ENCODE measurements at regions not wholly inside any gene's neighbourhood (a gene's known extent, or its start where the extent isn't known, plus 50 kb on each side); places are given as distances from the start of the nearest gene placed in this dataset.

- no peak for TF ChIP-seq CTCF (IDR thresholded peaks at IDR 0.05; ENCODE audit: borderline replicate concordance, extremely low read depth, low read length, poor library complexity, severe bottlenecking)
- no peak for TF ChIP-seq EZH2 (IDR thresholded peaks at IDR 0.05; ENCODE audit: borderline replicate concordance, low read depth, low read length, severe bottlenecking)
Observed at GRCh38 chr14:101695659-101696058, 65.8 kb upstream of the PPP2R5C start.

Measured in DND-41 (cell line).